K562 (cell line): ENCODE measurements at regions not wholly inside any gene's neighbourhood (a gene's known extent, or its start where the extent isn't known, plus 50 kb on each side); places are given as distances from the start of the nearest gene placed in this dataset.

ENCODE experiments used
- ATF1 ChIP-seq, 2 experiments: fragments of 450-650 bp in 1 of 2; IDR thresholded peaks; 2 replicates each; pipeline ENCODE4 v1.6.1; 2016; ENCODE audit warnings: missing compliant biosample characterization in 1 of 2, missing genetic modification characterization in 1 of 2
- HMBOX1 ChIP-seq: sonication (generic); IDR thresholded peaks from 2 replicates; pipeline ENCODE4 v1.6.1; 2016
- KDM1A ChIP-seq, 2 experiments: fragments of 450-650 bp; IDR thresholded peaks; 2 replicates each; pipeline ENCODE4 v1.6.1; 2016; ENCODE audit warnings: mild to moderate bottlenecking in 2 of 2
- MAFK ChIP-seq: IDR thresholded peaks from 2 replicates; pipeline ENCODE4 v1.6.1; 2011; ENCODE audit warnings: low read length, improper control_type of control experiment
- MAZ ChIP-seq, 2 experiments: fragments of 450-650 bp in 1 of 2; sonication (generic) in 1 of 2; formaldehyde crosslinking; IDR thresholded peaks in 1 of 2; conservative IDR thresholded peaks in 1 of 2; 2 replicates each; pipeline versions ENCODE4 v1.4.0 to v1.5.0; 2020; ENCODE audit warnings: mild to moderate bottlenecking in 1 of 2, missing genetic modification reagents in 1 of 2
- MITF ChIP-seq: IDR thresholded peaks from 2 replicates; pipeline ENCODE4 v1.6.1; 2014; ENCODE audit warnings: antibody characterized with exemption
- NEUROD1 ChIP-seq: fragments of 150-350 bp; IDR thresholded peaks from 2 replicates; pipeline ENCODE4 v1.6.1; 2014; ENCODE audit warnings: borderline replicate concordance, low read length, low read depth; ENCODE audit not compliant: partially characterized antibody
- ZBTB40 ChIP-seq, 2 experiments: fragments of 450-650 bp in 1 of 2; sonication (generic) in 1 of 2; formaldehyde crosslinking in 1 of 2; IDR thresholded peaks; 2 replicates each; pipeline versions ENCODE4 v1.7.1 to v1.9.0; 2016 to 2022; ENCODE audit warnings: inconsistent platforms in 1 of 2, mild to moderate bottlenecking in 1 of 2, missing genetic modification reagents in 1 of 2
- TF ChIP-seq, protein P1 (sequence below), 2 experiments: fragments of 200-800 bp in 1 of 2; sonication (Bioruptor generic) in 1 of 2; sonication (generic) in 1 of 2; formaldehyde crosslinking in 1 of 2; IDR thresholded peaks in 1 of 2; conservative IDR thresholded peaks in 1 of 2; 2 replicates each; pipeline versions ENCODE4 v1.5.0 to v1.6.1; 2016 to 2020; ENCODE audit warnings: missing compliant biosample characterization in 1 of 2, missing genetic modification characterization in 1 of 2, missing genetic modification reagents in 1 of 2

DNA sequence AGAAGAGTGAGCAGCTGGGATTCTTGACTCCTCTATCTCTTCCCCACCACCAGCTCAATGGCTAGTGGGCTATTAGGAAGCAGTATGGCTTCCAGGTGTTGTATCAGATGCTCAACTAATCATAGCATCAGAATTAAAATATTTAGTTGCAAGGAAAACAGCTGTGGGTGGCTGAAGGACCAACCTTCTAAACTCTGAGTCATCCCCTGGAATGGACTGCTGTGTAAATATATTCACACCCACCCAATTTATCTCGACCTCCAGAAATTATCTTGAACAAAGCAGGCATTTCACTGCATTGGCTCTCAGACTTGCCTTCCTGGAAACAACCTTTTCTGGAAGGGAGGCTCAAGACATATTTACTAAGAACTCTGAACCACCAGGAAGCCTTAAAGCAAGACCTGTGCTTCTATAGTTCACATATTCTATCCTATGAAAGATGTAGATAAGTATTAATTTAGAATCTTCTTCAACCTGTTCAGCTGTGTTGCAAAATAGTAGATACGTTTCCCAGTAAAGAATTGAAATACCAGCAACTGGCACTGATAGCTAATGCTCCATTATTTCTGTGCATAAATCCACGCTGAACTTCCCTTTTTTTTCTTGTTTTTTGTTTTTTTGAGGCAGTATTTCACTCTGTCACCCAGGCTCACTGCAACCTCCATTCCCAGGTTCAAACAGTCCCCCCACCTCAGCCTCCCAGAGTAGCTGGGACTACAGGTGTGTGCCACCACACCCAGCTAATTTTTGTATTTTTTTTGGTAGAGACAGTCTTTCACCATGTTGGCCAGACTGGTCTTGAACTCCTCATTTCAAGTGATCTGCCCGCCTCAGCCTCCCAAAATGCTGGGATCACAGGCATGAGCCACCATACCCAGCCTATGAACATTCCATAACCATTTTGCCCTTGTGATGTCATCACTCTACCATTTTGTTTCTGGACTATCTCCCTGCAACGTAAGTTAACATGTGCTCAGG is 56.9 kb upstream of the CD2AP start (continued):
- TF ChIP-seq ZBTB40 (IDR thresholded peaks at IDR 0.05) (peak; percentile 50; the same call in 1 of the 2 replicates), ZBTB40 (CRISPR knock-in tag; IDR thresholded peaks at IDR 0.05) (no peak), ATF1 (CRISPR knock-in tag; IDR thresholded peaks at IDR 0.05) (no peak), ATF1 (tag; IDR thresholded peaks at IDR 0.05) (peak; percentile 56; the same call in 1 of the 2 replicates), MITF (peak; percentile 57), MAFK (no peak; the same call in 1 of the 2 replicates), HMBOX1 (peak; percentile 37; the same call in 1 of the 2 replicates), MAZ (CRISPR knock-in tag; conservative IDR thresholded peaks at IDR 0.05 in 1 of 2, IDR thresholded peaks at IDR 0.05 in 1 of 2) (peak in 1 of 2 experiments; percentile 62; a peak in 2 of 4 replicates), KDM1A (IDR thresholded peaks at IDR 0.05) (peak; percentile 95 to 96), NEUROD1 (peak; percentile 89)
- TF ChIP-seq, protein P1, sequence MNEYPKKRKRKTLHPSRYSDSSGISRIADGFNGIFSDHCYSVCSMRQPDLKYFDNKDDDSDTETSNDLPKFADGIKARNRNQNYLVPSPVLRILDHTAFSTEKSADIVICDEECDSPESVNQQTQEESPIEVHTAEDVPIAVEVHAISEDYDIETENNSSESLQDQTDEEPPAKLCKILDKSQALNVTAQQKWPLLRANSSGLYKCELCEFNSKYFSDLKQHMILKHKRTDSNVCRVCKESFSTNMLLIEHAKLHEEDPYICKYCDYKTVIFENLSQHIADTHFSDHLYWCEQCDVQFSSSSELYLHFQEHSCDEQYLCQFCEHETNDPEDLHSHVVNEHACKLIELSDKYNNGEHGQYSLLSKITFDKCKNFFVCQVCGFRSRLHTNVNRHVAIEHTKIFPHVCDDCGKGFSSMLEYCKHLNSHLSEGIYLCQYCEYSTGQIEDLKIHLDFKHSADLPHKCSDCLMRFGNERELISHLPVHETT (CRISPR knock-in tag; conservative IDR thresholded peaks at IDR 0.05 in 1 of 2, IDR thresholded peaks at IDR 0.05 in 1 of 2), result peak in 1 of 2 experiments; percentile 51; a peak in 1 of 4 replicates
